Hepatocyte (in vitro differentiated cells): ENCODE measurements at regions not wholly inside any gene's neighbourhood (a gene's known extent, or its start where the extent isn't known, plus 50 kb on each side); places are given as distances from the start of the nearest gene placed in this dataset. TPM values are rescaled to one million over a fixed set of nuclear protein-coding genes. Genes with fewer than 3 reads are reported as not detected.

Experiments used
- DNase-seq: peaks from one replicate; pipeline ENCODE4 v3.0.0-alpha.2; 2016; ENCODE audit warnings: low spot score
- H2AFZ ChIP-seq: fragments of 200-600 bp; sonication (generic); 2 replicates; pipeline ENCODE4 v1.6.0; 2016; ENCODE audit warnings: antibody characterized with exemption, mild to moderate bottlenecking
- H3K27ac ChIP-seq: fragments of 200-600 bp; sonication (generic); 2 replicates; pipeline ENCODE4 v1.5.1; 2016; ENCODE audit warnings: mild to moderate bottlenecking
- H3K27me3 ChIP-seq: fragments of 200-600 bp; sonication (generic); 2 replicates; pipeline ENCODE4 v1.6.1; 2016
- H3K36me3 ChIP-seq: fragments of 200-600 bp; sonication (generic); replicated peaks from 2 replicates; pipeline ENCODE4 v1.5.1; 2016; ENCODE audit warnings: low read depth; ENCODE audit not compliant: insufficient read depth
- H3K4me1 ChIP-seq: fragments of 200-600 bp; sonication (generic); 2 replicates; pipeline ENCODE4 v1.5.1; 2016; ENCODE audit warnings: mild to moderate bottlenecking, moderate library complexity; ENCODE audit not compliant: insufficient read depth
- H3K4me2 ChIP-seq: fragments of 200-600 bp; sonication (generic); 2 replicates; pipeline ENCODE4 v1.6.0; 2016
- H3K4me3 ChIP-seq: fragments of 200-600 bp; sonication (generic); 2 replicates; pipeline ENCODE4 v1.5.1; 2016; ENCODE audit warnings: mild to moderate bottlenecking
- H3K79me2 ChIP-seq: fragments of 200-600 bp; sonication (generic); 2 replicates; pipeline ENCODE4 v1.6.0; 2017; ENCODE audit warnings: mild to moderate bottlenecking
- H3K9me2 ChIP-seq: fragments of 200-600 bp; sonication (generic); replicated peaks from 2 replicates; pipeline ENCODE4 v1.6.0; 2017; ENCODE audit warnings: mild to moderate bottlenecking; ENCODE audit not compliant: insufficient read depth
- H3K9me3 ChIP-seq: fragments of 200-600 bp; sonication (generic); 2 replicates; pipeline ENCODE4 v1.5.1; 2016; ENCODE audit warnings: low read depth, mild to moderate bottlenecking
- H4K20me1 ChIP-seq: fragments of 200-600 bp; sonication (generic); 2 replicates; pipeline ENCODE4 v1.6.0; 2016; ENCODE audit warnings: mild to moderate bottlenecking; ENCODE audit not compliant: insufficient read depth, poor library complexity, severe bottlenecking
- CTCF ChIP-seq: fragments of 200-600 bp; sonication (generic); IDR thresholded peaks from 2 replicates; pipeline ENCODE4 v1.5.1; 2016; ENCODE audit warnings: antibody characterized with exemption, mild to moderate bottlenecking; ENCODE audit not compliant: poor library complexity
- EZH2 ChIP-seq: fragments of 200-600 bp; sonication (generic); IDR thresholded peaks from 2 replicates; pipeline ENCODE4 v1.6.1; 2016; ENCODE audit warnings: antibody characterized with exemption, mild to moderate bottlenecking, borderline replicate concordance
- EZH2phosphoT487 ChIP-seq: fragments of 200-600 bp; sonication (generic); IDR thresholded peaks from one replicate; pipeline ENCODE4 v1.6.1; 2018; ENCODE audit warnings: antibody characterized with exemption, mild to moderate bottlenecking, low read depth, moderate library complexity; ENCODE audit not compliant: unreplicated experiment, severe bottlenecking
- WGBS: methylation state at CpG from one replicate; pipeline ENCODE4 v1.1.6; 2016; ENCODE audit warnings: low lambda C conversion rate; ENCODE audit errors: missing lambda C conversion rate; 5-methylcytosine and 5-hydroxymethylcytosine counted together
- microRNA-seq: library from miRNA; unstranded; fragments of <30 nt; microRNA quantifications from one replicate; pipeline ENCODE4, GENCODE V29; 2017
- small RNA-seq: library from RNA; depleted of rRNA; stranded (forward); fragments of <200 nt; gene quantifications from one replicate; pipeline ENCODE3, GENCODE V24; 2014

DNA sequence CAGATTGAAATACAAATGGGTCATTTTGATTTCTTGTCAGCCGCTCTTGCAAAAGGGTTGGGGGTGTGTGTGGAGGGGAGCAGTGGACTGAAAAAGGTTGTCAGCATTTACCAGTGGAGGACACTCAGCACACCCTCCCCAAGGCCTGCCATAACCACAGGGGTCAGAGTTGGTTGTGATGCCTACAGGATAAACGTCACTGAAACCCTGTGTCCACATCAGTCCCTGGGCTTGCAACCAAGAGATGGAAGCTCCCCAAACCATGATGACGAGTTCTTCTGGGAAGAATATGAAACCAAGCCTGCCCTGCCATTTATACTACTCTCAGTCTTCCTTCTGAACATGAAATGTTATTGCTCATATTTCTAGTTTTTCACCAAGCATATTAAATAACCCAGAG, 54.0 kb upstream of the UMPS start:
- Histone ChIP-seq H3K4me3 (no peak overlapping the region), H4K20me1 (no peaks in the 10 kb centered on the region), H3K36me3 (no peaks in the 10 kb centered on the region), H3K4me2 (no peak overlapping the region), H3K27me3 (no peaks in the 10 kb centered on the region), H3K27ac (no peak overlapping the region), H3K79me2 (no peaks in the 10 kb centered on the region), H3K4me1 (no peaks in the 10 kb centered on the region), H3K9me2 (no peaks in the 10 kb centered on the region), H3K9me3 (no peaks in the 10 kb centered on the region), H2AFZ (no peak overlapping the region)
- no peak for DNase-seq
- TF ChIP-seq EZH2 = no peak
- TF ChIP-seq CTCF = no peak
- no peak for TF ChIP-seq EZH2phosphoT487
- WGBS = 87% methylated on average over 3 of the region's 3 CpGs

GRCh38 chr3:124679048-124679638, 51.1 kb upstream of the UMPS start:
- 95% methylated on average over 5 of the region's 5 CpGs for WGBS

More at GRCh38 chr3:124679048-124679638, 51.1 kb upstream of the UMPS start:
- no peaks in the 10 kb centered on the region for H3K9me3 ChIP-seq
- H2AFZ ChIP-seq = no peak overlapping the region
- no peaks in the 10 kb centered on the region for H3K4me1 ChIP-seq
- no peaks in the 10 kb centered on the region for H3K27me3 ChIP-seq
- H3K4me3 ChIP-seq = no peak overlapping the region
- no peaks in the 10 kb centered on the region for H3K9me2 ChIP-seq
- no peak overlapping the region for H3K27ac ChIP-seq
- no peaks in the 10 kb centered on the region for H3K79me2 ChIP-seq
- no peaks in the 10 kb centered on the region for H3K36me3 ChIP-seq
- no peak for DNase-seq
- H3K4me2 ChIP-seq = no peak overlapping the region
- no peaks in the 10 kb centered on the region for H4K20me1 ChIP-seq
- TF ChIP-seq EZH2 = no peak
- no peak for TF ChIP-seq EZH2phosphoT487
- TF ChIP-seq CTCF = no peak

Small RNA genes lying in the stretch of these regions (microRNA-seq; reads per million reads assigned to microRNA genes)
- not detected for gene MIR5002
- not detected for gene MIR6083

Small RNA genes lying in the stretch of these regions (small RNA-seq; reads per million reads assigned to genes)
- gene MIR5002 (0.16 reads per million), gene MIR6083 (not detected), gene RNU6-143P (not detected)
